EH (cell line): ENCODE measurements at regions not wholly inside any gene's neighbourhood (a gene's known extent, or its start where the extent isn't known, plus 50 kb on each side); places are given as distances from the start of the nearest gene placed in this dataset.
"Not testable (repeated sequence)": the region's sequence is repeated elsewhere in the genome, so short reads cannot be mapped to it uniquely, and the experiment has no call there.

Experiments
- DNase-seq: peaks from one replicate; pipeline ENCODE4 v3.0.0-alpha.2; 2015; ENCODE audit warnings: low read depth

GRCh38 chr12:128077211-128077916 is 189.6 kb upstream of the TMEM132C start:
- no peak for DNase-seq

GRCh38 chr12:128077917-128078298 is 189.1 kb upstream of the TMEM132C start:
- DNase-seq: no peak

GRCh38 chr12:128078301-128078971 is 188.5 kb upstream of the TMEM132C start:
- DNase-seq: peak; percentile 8

GRCh38 chr12:128079446-128079845 is 187.5 kb upstream of the TMEM132C start:
- DNase-seq: no peak

GRCh38 chr12:128083132-128083729 is 183.7 kb upstream of the TMEM132C start:
- DNase-seq: no peak

GRCh38 chr12:128088926-128089325 is 178.0 kb upstream of the TMEM132C start:
- DNase-seq: no peak

GRCh38 chr12:128089961-128090360 is 177.0 kb upstream of the TMEM132C start:
- DNase-seq: no peak

GRCh38 chr12:128091101-128091720 is 175.8 kb upstream of the TMEM132C start:
- no peak for DNase-seq

GRCh38 chr12:128091951-128092382 is 175.0 kb upstream of the TMEM132C start:
- DNase-seq: peak; percentile 50

- DNase-seq: no peak
Observed at GRCh38 chr12:128098730-128099129, 168.2 kb upstream of the TMEM132C start.

- no peak for DNase-seq
Observed at GRCh38 chr12:128103152-128103551, 163.8 kb upstream of the TMEM132C start.

- DNase-seq: no peak
Observed at GRCh38 chr12:128109236-128109635, 157.7 kb upstream of the TMEM132C start.

GRCh38 chr12:128109636-128110035 is 157.3 kb upstream of the TMEM132C start:
- no peak for DNase-seq

GRCh38 chr12:128111333-128111732 is 155.6 kb upstream of the TMEM132C start:
- no peak for DNase-seq

GRCh38 chr12:128111951-128112350 is 155.0 kb upstream of the TMEM132C start:
- DNase-seq: no peak

- DNase-seq: not testable (repeated sequence)
Observed at GRCh38 chr12:128113250-128113649, 153.7 kb upstream of the TMEM132C start.

- DNase-seq: no peak
Observed at GRCh38 chr12:128114485-128114884, 152.5 kb upstream of the TMEM132C start.

- no peak for DNase-seq
Observed at GRCh38 chr12:128116537-128116936, 150.4 kb upstream of the TMEM132C start.

- no peak for DNase-seq
Observed at GRCh38 chr12:128120035-128120434, 146.9 kb upstream of the TMEM132C start.

- DNase-seq: no peak
Observed at GRCh38 chr12:128121424-128121823, 145.5 kb upstream of the TMEM132C start.

GRCh38 chr12:128123096-128123495 is 143.9 kb upstream of the TMEM132C start:
- DNase-seq: no peak

- no peak for DNase-seq
Observed at GRCh38 chr12:128131955-128132354, 135.0 kb upstream of the TMEM132C start.
